ENCODE measurements at regions not wholly inside any gene's neighbourhood (a gene's known extent, or its start where the extent isn't known, plus 50 kb on each side); places are given as distances from the start of the nearest gene placed in this dataset.

GRCh38 chr15:95832668-95833067 lies 497.8 kb upstream of the NR2F2 start:
- no peak for DNase-seq (ENCODE audit: low spot score)

GRCh38 chr15:95834028-95834804 lies 496.3 kb upstream of the NR2F2 start:
- no peak for DNase-seq (ENCODE audit: low spot score)

- DNase-seq (ENCODE audit: low spot score) = no peak
These were observed 494.0 kb upstream of the NR2F2 start for GRCh38 chr15:95836536-95836935.

- no peak for DNase-seq (ENCODE audit: low spot score)
These were observed 493.0 kb upstream of the NR2F2 start for GRCh38 chr15:95837341-95838004.

GRCh38 chr15:95839367-95839782 lies 491.1 kb upstream of the NR2F2 start:
- no peak for DNase-seq (ENCODE audit: low spot score)

- DNase-seq (ENCODE audit: low spot score) = no peak
These were observed 490.5 kb upstream of the NR2F2 start for GRCh38 chr15:95840004-95840403.

GRCh38 chr15:95840855-95841254 lies 489.6 kb upstream of the NR2F2 start:
- DNase-seq (ENCODE audit: low spot score) = no peak

GRCh38 chr15:95842576-95842975 lies 487.9 kb upstream of the NR2F2 start:
- DNase-seq (ENCODE audit: low spot score) = no peak

- DNase-seq (ENCODE audit: low spot score) = no peak
These were observed 487.1 kb upstream of the NR2F2 start for GRCh38 chr15:95843241-95843910.

GRCh38 chr15:95845862-95846515 lies 484.5 kb upstream of the NR2F2 start:
- no peak for DNase-seq (ENCODE audit: low spot score)

- DNase-seq (ENCODE audit: low spot score) = no peak
These were observed 482.4 kb upstream of the NR2F2 start for GRCh38 chr15:95848126-95848525.

- DNase-seq (ENCODE audit: low spot score) = no peak
These were observed 479.7 kb upstream of the NR2F2 start for GRCh38 chr15:95850837-95851236.

- DNase-seq (ENCODE audit: low spot score) = no peak
These were observed 477.1 kb upstream of the NR2F2 start for GRCh38 chr15:95853350-95853749.

GRCh38 chr15:95857124-95857757 lies 473.3 kb upstream of the NR2F2 start:
- DNase-seq (ENCODE audit: low spot score) = no peak

GRCh38 chr15:95857758-95858157 lies 472.7 kb upstream of the NR2F2 start:
- no peak for DNase-seq (ENCODE audit: low spot score)

- DNase-seq (ENCODE audit: low spot score) = no peak
These were observed 470.1 kb upstream of the NR2F2 start for GRCh38 chr15:95860406-95860805.

GRCh38 chr15:95864467-95864886 lies 466.0 kb upstream of the NR2F2 start:
- no peak for DNase-seq (ENCODE audit: low spot score)

GRCh38 chr15:95865330-95865739 lies 465.2 kb upstream of the NR2F2 start:
- DNase-seq (ENCODE audit: low spot score) = no peak

- DNase-seq (ENCODE audit: low spot score) = no peak
These were observed 463.6 kb upstream of the NR2F2 start for GRCh38 chr15:95866711-95867440.

- no peak for DNase-seq (ENCODE audit: low spot score)
These were observed 462.1 kb upstream of the NR2F2 start for GRCh38 chr15:95868450-95868849.

GRCh38 chr15:95868970-95869369 lies 461.5 kb upstream of the NR2F2 start:
- DNase-seq (ENCODE audit: low spot score) = no peak
